WTC11 (cell line): ENCODE measurements at regions not wholly inside any gene's neighbourhood (a gene's known extent, or its start where the extent isn't known, plus 50 kb on each side); places are given as distances from the start of the nearest gene placed in this dataset.

Experiments used
- ATAC-seq: fragments of 200-7000 bp; cut with Tn5 transposase; 2 replicates; pipeline ENCODE4 v1.10.0; 2021; ENCODE audit warnings: mild to moderate bottlenecking, moderate library complexity
- CTCF ChIA-PET: fragments of 300-600 bp; sonication (Branson Sonifier 250); formaldehyde crosslinking; loops from one replicate; lab custom pipeline; 2021; ENCODE audit warnings: antibody characterized with exemption; lab: Charles Lee
- POLR2A ChIA-PET: fragments of 350-600 bp; sonication (Branson Sonifier 250); formaldehyde crosslinking; loops from one replicate; lab custom pipeline; 2021; ENCODE audit warnings: antibody characterized with exemption; lab: Charles Lee
- DNase-seq: peaks from one replicate; pipeline ENCODE4 v3.0.0; 2021; ENCODE audit warnings: low spot score
- H3K27ac Mint-ChIP-seq: 2 replicates; pipeline ENCODE4 v1.8.0; 2021; ENCODE audit warnings: mixed read lengths
- H3K27me3 Mint-ChIP-seq: 2 replicates; pipeline ENCODE4 v1.8.0; 2021; ENCODE audit warnings: low read depth, mild to moderate bottlenecking, moderate library complexity, mixed read lengths
- H3K36me3 Mint-ChIP-seq: 2 replicates; pipeline ENCODE4 v1.8.0; 2021; ENCODE audit warnings: mixed read lengths
- H3K4me1 Mint-ChIP-seq: 2 replicates; pipeline ENCODE4 v1.8.0; 2022; ENCODE audit warnings: mixed read lengths
- H3K4me3 Mint-ChIP-seq: 2 replicates; pipeline ENCODE4 v1.8.0; 2021; ENCODE audit warnings: mild to moderate bottlenecking, moderate library complexity, mixed read lengths
- H3K9me3 Mint-ChIP-seq: 2 replicates; pipeline ENCODE4 v1.8.0; 2021; ENCODE audit warnings: mixed read lengths
- AFF4 ChIP-seq: sonication (generic); formaldehyde crosslinking; IDR thresholded peaks from 2 replicates; pipeline ENCODE4 v1.8.1; 2023; ENCODE audit warnings: mild to moderate bottlenecking, missing genetic modification reagents, borderline replicate concordance
- ARID4B ChIP-seq: sonication (generic); formaldehyde crosslinking; IDR thresholded peaks from 2 replicates; pipeline ENCODE4 v1.8.0; 2023; ENCODE audit warnings: missing genetic modification reagents, mild to moderate bottlenecking, borderline replicate concordance
- ATF6 ChIP-seq: sonication (generic); formaldehyde crosslinking; IDR thresholded peaks from 2 replicates; pipeline ENCODE4 v1.8.1; 2023; ENCODE audit warnings: mild to moderate bottlenecking, missing genetic modification reagents
- ESRRA ChIP-seq: sonication (generic); formaldehyde crosslinking; IDR thresholded peaks from 2 replicates; pipeline ENCODE4 v1.8.1; 2022; ENCODE audit warnings: mild to moderate bottlenecking, missing genetic modification reagents, borderline replicate concordance
- HMGA2 ChIP-seq: fragments of 250-450 bp; sonication (Bioruptor Pico); IDR thresholded peaks from 2 replicates; pipeline ENCODE4 v1.4.0; 2021; ENCODE audit warnings: mild to moderate bottlenecking, moderate library complexity
- NR1H2 ChIP-seq: sonication (generic); formaldehyde crosslinking; IDR thresholded peaks from 2 replicates; pipeline ENCODE4 v1.9.0; 2021; ENCODE audit warnings: mild to moderate bottlenecking, moderate library complexity, missing genetic modification reagents
- PREB ChIP-seq: sonication (generic); formaldehyde crosslinking; IDR thresholded peaks from 2 replicates; pipeline ENCODE4 v1.8.1; 2022; ENCODE audit warnings: mild to moderate bottlenecking, missing genetic modification reagents, moderate library complexity, borderline replicate concordance
- RORB ChIP-seq: fragments of 250-450 bp; sonication (Bioruptor Pico); IDR thresholded peaks from 2 replicates; pipeline ENCODE4 v1.9.0; 2021; ENCODE audit warnings: mild to moderate bottlenecking
- SMAD4 ChIP-seq: sonication (generic); formaldehyde crosslinking; IDR thresholded peaks from 2 replicates; pipeline ENCODE4 v1.8.0; 2022; ENCODE audit warnings: mild to moderate bottlenecking, missing genetic modification reagents
- ZNF396 ChIP-seq: fragments of 250-450 bp; sonication (Bioruptor Pico); IDR thresholded peaks from 2 replicates; pipeline ENCODE4 v1.8.0; 2021; ENCODE audit warnings: mild to moderate bottlenecking, moderate library complexity, borderline replicate concordance
- TF ChIP-seq, protein P1 (sequence below): sonication (generic); formaldehyde crosslinking; IDR thresholded peaks from 2 replicates; pipeline ENCODE4 v1.8.1; 2022; ENCODE audit warnings: mild to moderate bottlenecking, moderate library complexity, missing genetic modification reagents
- TF ChIP-seq, protein P2 (sequence below): fragments of 250-450 bp; sonication (Bioruptor Pico); IDR thresholded peaks from 2 replicates; pipeline ENCODE4 v2.1.2; 2022; ENCODE audit warnings: mild to moderate bottlenecking, moderate library complexity

GRCh38 chr7:41067576-41067975, 635.3 kb downstream of the INHBA start:
- Mint-ChIP-seq H3K36me3 (no peaks in the 10 kb centered on the region), H3K4me3 (no peak overlapping the region), H3K27ac (no peak overlapping the region), H3K27me3 (peaks cover 23% of the 10 kb centered on the region), H3K4me1 (no peaks in the 10 kb centered on the region), H3K9me3 (peaks cover 14% of the 10 kb centered on the region)
- DNase-seq (no peak), ATAC-seq (no peak)
- ChIA-PET CTCF (no interaction called here), POLR2A (interaction anchor here (0.6 kb wide), 1 partner anchor 351 kb away, joined by 3 read pairs; no protein-coding TSS in a partner anchor)
- TF ChIP-seq HMGA2 (no peak), ZNF396 (no peak)
- TF ChIP-seq, protein P1, sequence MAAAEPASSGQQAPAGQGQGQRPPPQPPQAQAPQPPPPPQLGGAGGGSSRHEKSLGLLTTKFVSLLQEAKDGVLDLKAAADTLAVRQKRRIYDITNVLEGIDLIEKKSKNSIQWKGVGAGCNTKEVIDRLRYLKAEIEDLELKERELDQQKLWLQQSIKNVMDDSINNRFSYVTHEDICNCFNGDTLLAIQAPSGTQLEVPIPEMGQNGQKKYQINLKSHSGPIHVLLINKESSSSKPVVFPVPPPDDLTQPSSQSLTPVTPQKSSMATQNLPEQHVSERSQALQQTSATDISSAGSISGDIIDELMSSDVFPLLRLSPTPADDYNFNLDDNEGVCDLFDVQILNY (CRISPR knock-in tag), result no peak

DNA sequence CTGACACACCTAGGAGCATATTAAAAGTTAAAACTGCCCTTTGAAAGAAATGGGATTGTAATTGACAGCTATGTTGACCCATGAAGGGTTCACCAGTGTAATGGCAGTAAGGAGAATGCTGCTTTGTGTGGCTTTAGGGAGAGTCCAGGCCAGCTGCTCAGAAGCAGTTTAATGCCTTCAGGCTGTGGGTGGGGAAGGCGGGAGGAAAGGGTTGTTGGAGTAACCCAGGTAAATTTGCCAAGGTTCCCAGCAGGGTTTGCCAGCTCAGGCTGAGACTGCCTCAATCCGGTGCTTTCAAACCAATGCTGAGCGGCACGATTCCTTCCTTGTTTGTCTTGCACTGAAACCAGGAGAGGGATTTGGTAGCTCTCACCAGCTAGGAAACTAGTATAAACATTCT, 637.2 kb downstream of the INHBA start:
- TF ChIP-seq RORB, result no peak
- no peak for TF ChIP-seq ESRRA
- H3K27ac Mint-ChIP-seq, result no peak overlapping the region
- peaks cover 42% of the 10 kb centered on the region for H3K27me3 Mint-ChIP-seq
- H3K4me1 Mint-ChIP-seq, result no peaks in the 10 kb centered on the region; the same call in 1 of the 2 replicates
- POLR2A ChIA-PET, result no interaction called here
- no peak overlapping the region for H3K4me3 Mint-ChIP-seq
- CTCF ChIA-PET, result no interaction called here
- H3K9me3 Mint-ChIP-seq, result peaks cover under 1% of the 10 kb centered on the region; the same call in 1 of the 2 replicates
- ATAC-seq (no peak), DNase-seq (no peak)
- no peaks in the 10 kb centered on the region for H3K36me3 Mint-ChIP-seq

DNA sequence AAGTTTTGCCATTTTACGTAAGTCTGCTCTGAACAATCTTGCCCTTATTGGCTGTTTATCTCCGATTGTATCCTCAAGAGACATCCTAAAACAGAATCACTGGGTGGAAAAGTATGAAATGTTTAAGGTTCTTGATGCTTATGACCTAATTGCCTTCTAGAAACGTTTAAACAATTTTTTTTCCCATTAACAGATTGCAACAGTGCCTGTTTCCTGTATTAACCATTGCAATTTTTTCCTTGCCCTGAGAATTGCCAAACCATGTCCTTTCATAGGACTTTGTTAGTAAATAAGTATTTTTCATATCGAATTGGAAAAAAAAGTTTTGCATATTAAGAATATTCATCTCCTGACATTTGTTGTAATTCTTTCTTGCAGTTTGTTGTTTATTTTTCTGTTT, 639.8 kb downstream of the INHBA start:
- CTCF ChIA-PET, result no interaction called here
- ATAC-seq (no peak), DNase-seq (no peak)
- Mint-ChIP-seq H3K27me3 (peaks cover 67% of the 10 kb centered on the region), H3K36me3 (peaks cover 1% of the 10 kb centered on the region), H3K4me1 (peaks cover 21% of the 10 kb centered on the region), H3K27ac (no peak overlapping the region), H3K9me3 (peaks cover 2% of the 10 kb centered on the region), H3K4me3 (no peak overlapping the region)
- TF ChIP-seq ATF6, result no peak
- no peak for TF ChIP-seq SMAD4
- TF ChIP-seq AFF4 (CRISPR knock-in tag), result no peak
- no peak for TF ChIP-seq NR1H2 (CRISPR knock-in tag)
- no peak for TF ChIP-seq PREB (CRISPR knock-in tag)
- TF ChIP-seq ARID4B, result no peak
- TF ChIP-seq, protein P2, sequence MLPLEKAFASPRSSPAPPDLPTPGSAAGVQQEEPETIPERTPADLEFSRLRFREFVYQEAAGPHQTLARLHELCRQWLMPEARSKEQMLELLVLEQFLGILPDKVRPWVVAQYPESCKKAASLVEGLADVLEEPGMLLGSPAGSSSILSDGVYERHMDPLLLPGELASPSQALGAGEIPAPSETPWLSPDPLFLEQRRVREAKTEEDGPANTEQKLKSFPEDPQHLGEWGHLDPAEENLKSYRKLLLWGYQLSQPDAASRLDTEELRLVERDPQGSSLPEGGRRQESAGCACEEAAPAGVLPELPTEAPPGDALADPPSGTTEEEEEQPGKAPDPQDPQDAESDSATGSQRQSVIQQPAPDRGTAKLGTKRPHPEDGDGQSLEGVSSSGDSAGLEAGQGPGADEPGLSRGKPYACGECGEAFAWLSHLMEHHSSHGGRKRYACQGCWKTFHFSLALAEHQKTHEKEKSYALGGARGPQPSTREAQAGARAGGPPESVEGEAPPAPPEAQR (CRISPR knock-in tag), result no peak
- POLR2A ChIA-PET, result no interaction called here
